Osteocyte (in vitro differentiated cells): ENCODE measurements at regions not wholly inside any gene's neighbourhood (a gene's known extent, or its start where the extent isn't known, plus 50 kb on each side); places are given as distances from the start of the nearest gene placed in this dataset.
A peak's percentile ranks its signal among the peaks of the same experiment; 100 is the strongest.

Experiments used
- DNase-seq: peaks from one replicate; pipeline ENCODE4 v3.0.0; 2021; ENCODE audit warnings: mixed read lengths; ENCODE audit not compliant: unreplicated experiment; ENCODE audit errors: extremely low spot score
- H3K27ac Mint-ChIP-seq: one replicate; pipeline ENCODE4 v1.8.0; 2021; ENCODE audit warnings: mild to moderate bottlenecking, mixed read lengths; ENCODE audit not compliant: unreplicated experiment
- H3K27me3 Mint-ChIP-seq: one replicate; pipeline ENCODE4 v1.8.0; 2021; ENCODE audit warnings: mixed read lengths; ENCODE audit not compliant: unreplicated experiment
- H3K36me3 Mint-ChIP-seq: one replicate; pipeline ENCODE4 v1.8.0; 2021; ENCODE audit warnings: mixed read lengths; ENCODE audit not compliant: unreplicated experiment
- H3K4me1 Mint-ChIP-seq: one replicate; pipeline ENCODE4 v1.8.0; 2021; ENCODE audit warnings: mixed read lengths; ENCODE audit not compliant: unreplicated experiment
- H3K4me3 Mint-ChIP-seq: one replicate; pipeline ENCODE4 v1.8.0; 2021; ENCODE audit warnings: mild to moderate bottlenecking, moderate library complexity, mixed read lengths; ENCODE audit not compliant: unreplicated experiment
- H3K9me3 Mint-ChIP-seq: one replicate; pipeline ENCODE4 v1.8.0; 2021; ENCODE audit warnings: mixed read lengths; ENCODE audit not compliant: unreplicated experiment
- TF ChIP-seq, protein P1 (sequence below): fragments of 200-600 bp; sonication (generic); IDR thresholded peaks from 2 replicates; pipeline ENCODE4 v1.5.0; 2021; ENCODE audit warnings: antibody characterized with exemption, mild to moderate bottlenecking, moderate library complexity

DNA sequence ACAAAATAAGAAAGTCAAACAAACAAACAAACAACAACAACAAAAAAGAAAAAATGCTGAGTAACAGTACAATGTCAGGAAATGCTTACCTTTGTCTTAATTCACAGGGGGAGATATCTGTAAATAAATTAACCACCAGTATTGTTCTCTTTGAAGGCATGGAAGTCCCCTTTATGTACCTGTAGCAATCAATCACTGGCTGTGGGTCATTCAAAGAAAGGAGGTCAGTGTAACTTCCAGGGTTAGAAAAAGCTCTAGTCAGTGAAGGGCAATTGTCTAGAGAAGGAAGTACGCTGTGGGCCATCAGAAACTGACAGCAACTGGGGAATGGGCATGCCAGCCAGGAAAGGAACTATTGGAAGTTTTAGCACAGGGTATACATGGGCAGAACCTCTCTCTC, 121.5 kb upstream of the LUZP2 start:
- no peaks in the 10 kb centered on the region for H3K9me3 Mint-ChIP-seq
- TF ChIP-seq, protein P1, sequence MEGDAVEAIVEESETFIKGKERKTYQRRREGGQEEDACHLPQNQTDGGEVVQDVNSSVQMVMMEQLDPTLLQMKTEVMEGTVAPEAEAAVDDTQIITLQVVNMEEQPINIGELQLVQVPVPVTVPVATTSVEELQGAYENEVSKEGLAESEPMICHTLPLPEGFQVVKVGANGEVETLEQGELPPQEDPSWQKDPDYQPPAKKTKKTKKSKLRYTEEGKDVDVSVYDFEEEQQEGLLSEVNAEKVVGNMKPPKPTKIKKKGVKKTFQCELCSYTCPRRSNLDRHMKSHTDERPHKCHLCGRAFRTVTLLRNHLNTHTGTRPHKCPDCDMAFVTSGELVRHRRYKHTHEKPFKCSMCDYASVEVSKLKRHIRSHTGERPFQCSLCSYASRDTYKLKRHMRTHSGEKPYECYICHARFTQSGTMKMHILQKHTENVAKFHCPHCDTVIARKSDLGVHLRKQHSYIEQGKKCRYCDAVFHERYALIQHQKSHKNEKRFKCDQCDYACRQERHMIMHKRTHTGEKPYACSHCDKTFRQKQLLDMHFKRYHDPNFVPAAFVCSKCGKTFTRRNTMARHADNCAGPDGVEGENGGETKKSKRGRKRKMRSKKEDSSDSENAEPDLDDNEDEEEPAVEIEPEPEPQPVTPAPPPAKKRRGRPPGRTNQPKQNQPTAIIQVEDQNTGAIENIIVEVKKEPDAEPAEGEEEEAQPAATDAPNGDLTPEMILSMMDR, result no peak
- no peaks in the 10 kb centered on the region for H3K36me3 Mint-ChIP-seq
- no peaks in the 10 kb centered on the region for H3K27me3 Mint-ChIP-seq
- H3K4me3 Mint-ChIP-seq, result no peak overlapping the region
- H3K27ac Mint-ChIP-seq, result no peak overlapping the region
- no peaks in the 10 kb centered on the region for H3K4me1 Mint-ChIP-seq
- no peak for DNase-seq

DNA sequence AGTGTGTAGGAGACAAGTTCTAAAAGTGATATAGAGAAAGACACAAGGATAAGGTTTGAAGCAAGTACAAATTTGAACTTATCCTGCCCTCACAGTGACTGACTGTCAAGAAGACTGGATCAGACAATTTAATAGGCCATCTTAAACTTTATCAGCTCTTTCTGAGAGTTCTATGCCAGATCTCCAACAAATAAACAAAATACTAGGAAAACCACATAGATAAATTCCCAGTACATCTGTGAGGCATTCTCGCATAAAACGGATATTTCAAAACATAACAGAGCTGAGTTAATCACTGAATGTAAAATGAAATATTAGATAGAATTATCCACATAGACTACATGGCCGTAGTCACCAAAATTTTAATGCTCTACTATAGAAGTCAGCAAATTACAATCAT, 120.9 kb upstream of the LUZP2 start:
- H3K27me3 Mint-ChIP-seq, result no peaks in the 10 kb centered on the region
- no peaks in the 10 kb centered on the region for H3K9me3 Mint-ChIP-seq
- H3K4me1 Mint-ChIP-seq, result no peaks in the 10 kb centered on the region
- TF ChIP-seq, protein P1, result no peak
- H3K4me3 Mint-ChIP-seq, result no peak overlapping the region
- no peak for DNase-seq
- no peaks in the 10 kb centered on the region for H3K36me3 Mint-ChIP-seq
- H3K27ac Mint-ChIP-seq, result no peak overlapping the region

DNA sequence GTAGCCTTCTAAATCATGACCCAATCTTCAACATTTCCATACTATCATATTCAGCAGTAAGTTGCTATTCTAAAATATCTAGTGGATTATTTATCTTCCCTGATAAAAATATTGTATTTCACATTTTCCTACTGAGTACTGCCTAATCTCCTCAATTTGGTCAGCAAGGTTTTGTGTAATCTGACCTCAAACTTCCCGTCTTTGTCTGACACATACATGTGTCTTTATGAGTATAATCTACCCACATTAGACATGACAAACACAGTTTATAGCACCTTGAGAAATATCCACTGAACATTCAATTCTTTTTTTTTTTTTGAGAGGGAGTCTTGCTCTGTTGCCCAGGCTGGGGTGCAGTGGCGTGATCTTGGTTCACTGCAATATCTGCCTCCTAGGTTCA, 113.7 kb upstream of the LUZP2 start:
- no peak overlapping the region for H3K27ac Mint-ChIP-seq
- H3K4me3 Mint-ChIP-seq, result no peak overlapping the region
- DNase-seq, result no peak
- no peaks in the 10 kb centered on the region for H3K4me1 Mint-ChIP-seq
- no peaks in the 10 kb centered on the region for H3K36me3 Mint-ChIP-seq
- TF ChIP-seq, protein P1, result no peak
- H3K9me3 Mint-ChIP-seq, result no peaks in the 10 kb centered on the region
- no peaks in the 10 kb centered on the region for H3K27me3 Mint-ChIP-seq

DNA sequence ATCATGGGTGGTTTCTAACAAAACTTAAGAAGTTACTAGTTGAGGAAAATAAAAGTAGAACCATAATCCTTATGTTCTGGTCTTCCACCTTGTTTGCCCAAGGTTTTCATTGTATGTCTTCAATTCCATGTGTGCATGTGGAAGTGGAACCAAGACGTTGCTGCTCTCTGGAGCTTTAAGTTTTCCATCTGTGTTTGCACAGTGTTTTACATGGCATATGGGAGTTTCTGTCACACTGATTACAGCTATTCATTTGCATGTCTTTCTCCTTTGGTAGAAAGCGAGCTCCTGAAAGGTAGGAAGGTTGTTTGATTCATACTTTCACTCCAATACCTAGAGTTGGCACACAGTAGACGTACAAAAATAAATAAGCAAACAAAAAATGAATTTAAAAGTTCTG, 112.6 kb upstream of the LUZP2 start:
- DNase-seq, result no peak
- TF ChIP-seq, protein P1, result no peak
- Mint-ChIP-seq H3K9me3 (no peaks in the 10 kb centered on the region), H3K36me3 (no peaks in the 10 kb centered on the region), H3K4me1 (no peaks in the 10 kb centered on the region), H3K27me3 (no peaks in the 10 kb centered on the region), H3K27ac (no peak overlapping the region), H3K4me3 (no peak overlapping the region)

DNA sequence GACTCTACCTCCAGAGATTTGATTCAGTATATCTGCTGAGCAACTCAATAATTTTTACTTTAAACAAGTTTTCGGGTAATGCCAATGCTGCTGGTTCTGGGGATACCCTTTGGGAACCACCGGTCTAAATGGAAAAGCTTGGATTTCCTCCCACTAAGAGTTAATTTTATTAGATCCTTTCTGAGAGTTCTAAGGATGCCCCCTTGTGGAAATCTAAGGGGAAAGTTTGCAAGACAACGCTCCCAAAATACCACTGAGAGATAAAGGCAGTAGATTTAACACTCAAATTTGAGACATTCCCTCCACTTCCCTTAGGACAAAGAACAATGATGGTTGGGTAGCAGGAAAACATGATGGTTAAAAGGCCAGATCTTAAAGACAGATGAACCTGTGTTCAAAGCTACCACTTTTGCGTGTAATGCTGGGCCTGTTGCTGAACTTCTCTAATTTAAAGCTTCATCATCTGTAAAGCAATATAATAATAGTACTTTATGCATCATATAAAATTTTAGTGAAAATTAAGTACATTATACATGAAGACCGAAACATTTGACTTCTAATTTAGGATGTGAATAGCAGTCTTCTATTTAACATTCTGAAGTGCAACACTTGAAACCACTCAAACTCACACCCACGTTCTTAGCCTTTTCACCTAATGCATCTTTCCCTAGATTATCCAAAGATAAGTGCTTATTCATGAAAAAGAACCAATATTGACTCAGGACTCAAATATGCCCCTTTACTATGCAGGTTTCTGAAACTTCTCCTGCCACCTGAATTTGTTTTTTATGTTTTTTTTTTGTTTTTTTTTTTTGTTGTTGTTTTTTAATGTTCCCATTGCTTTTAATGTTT, 110.1 kb upstream of the LUZP2 start:
- Mint-ChIP-seq H3K4me1 (no peaks in the 10 kb centered on the region), H3K27ac (no peak overlapping the region), H3K36me3 (no peaks in the 10 kb centered on the region), H3K27me3 (no peaks in the 10 kb centered on the region), H3K4me3 (no peak overlapping the region), H3K9me3 (no peaks in the 10 kb centered on the region)
- TF ChIP-seq, protein P1, result peak; percentile 79
- no peak for DNase-seq
